D341Med (cell line): ENCODE measurements at regions not wholly inside any gene's neighbourhood (a gene's known extent, or its start where the extent isn't known, plus 50 kb on each side); places are given as distances from the start of the nearest gene placed in this dataset.

Source experiments
- DNase-seq: peaks from one replicate; pipeline ENCODE4 v3.0.0; 2012; ENCODE audit warnings: low spot score

DNA sequence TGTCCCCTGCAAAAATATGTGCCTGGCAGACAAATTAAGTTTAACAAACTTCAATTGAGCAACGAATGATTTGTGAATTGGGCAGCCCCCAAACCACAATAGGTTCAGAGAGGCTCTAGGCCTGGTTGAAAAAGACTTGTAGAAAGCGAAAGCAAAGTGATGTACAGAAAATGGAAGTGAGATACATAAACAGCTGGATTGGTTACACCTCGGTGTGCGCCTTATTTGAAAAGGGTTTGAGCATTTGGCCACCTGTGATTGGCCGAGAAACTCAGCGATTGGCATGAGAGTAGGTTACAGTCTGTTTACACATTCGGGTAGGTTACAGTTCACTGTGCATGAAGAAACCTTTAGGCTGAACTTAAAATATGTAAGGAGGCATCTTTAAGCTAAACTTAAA, 136.9 kb downstream of the CD83 start:
- no peak for DNase-seq

GRCh38 chr6:14255916-14256315, 138.3 kb downstream of the CD83 start:
- no peak for DNase-seq

- no peak for DNase-seq
Measured at GRCh38 chr6:14258117-14258516, 140.5 kb downstream of the CD83 start.

DNA sequence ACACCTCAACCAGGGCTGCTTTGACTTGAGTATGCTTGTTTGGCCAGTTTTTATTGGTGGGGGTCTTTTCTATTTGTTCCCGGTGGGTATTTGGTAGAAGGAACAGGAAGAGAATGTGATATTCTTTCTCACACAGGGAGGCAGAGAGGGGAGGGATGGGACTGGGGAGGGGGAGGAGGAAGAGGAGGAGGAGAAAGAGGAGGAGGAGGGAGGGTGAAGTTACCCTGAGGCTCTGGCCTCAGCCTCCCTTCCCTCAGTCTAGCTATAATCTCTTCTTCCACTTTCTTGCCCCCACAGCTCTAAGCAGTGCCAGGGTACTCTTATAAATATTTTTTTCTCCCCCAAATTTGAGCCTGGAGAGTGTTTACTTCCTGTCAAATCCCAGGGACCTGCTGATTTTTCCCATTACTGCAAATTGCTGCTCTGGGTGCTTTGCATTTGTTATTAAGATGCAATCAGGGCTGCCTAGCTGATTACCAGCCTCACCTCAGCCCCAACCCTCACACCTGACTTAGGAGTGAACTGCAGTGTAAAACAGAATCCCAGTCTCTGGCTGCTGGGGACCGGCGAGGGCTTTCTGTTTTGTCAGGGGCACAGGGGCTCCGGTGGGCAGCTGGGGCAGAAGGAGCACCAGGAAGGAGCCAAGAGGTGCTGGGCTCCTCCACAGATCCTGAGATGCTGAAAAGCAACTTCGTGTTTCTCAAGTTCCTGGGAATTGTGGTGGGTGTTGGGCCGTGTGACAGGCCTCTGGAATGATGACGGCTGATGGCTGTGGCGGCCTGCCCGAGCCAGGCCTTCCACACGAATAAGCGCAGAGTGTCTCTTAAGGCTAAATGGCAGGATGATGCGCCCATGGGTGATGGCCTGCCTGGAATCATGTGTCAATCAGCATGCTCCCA, 141.4 kb downstream of the CD83 start:
- DNase-seq = no peak

DNA sequence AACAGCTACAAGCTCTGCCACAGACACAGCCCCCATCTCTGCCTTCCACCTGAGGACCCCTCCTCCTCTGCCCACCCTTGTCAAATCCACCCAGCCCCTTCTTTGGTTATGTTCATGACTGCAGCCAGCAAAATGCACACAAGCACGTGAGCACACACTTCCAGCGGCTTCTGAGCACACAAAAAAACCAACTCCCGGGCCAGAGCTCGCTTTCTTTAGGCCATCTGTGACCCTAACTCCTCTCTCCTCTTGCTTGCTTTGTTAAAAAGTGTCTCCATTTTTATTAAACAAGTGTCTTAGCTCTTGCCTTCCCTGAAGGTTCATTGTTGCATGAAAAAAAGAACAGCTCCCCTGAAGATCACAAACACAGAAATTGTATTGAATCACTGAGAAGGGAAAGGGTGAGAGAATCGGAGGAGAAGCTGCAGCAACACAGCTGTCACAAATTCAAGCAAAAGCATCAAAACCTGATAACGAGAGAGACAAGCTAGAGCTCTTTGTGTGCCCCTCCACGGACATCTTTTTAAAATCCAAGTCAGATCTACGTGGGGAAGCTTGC, 142.1 kb downstream of the CD83 start:
- no peak for DNase-seq

DNA sequence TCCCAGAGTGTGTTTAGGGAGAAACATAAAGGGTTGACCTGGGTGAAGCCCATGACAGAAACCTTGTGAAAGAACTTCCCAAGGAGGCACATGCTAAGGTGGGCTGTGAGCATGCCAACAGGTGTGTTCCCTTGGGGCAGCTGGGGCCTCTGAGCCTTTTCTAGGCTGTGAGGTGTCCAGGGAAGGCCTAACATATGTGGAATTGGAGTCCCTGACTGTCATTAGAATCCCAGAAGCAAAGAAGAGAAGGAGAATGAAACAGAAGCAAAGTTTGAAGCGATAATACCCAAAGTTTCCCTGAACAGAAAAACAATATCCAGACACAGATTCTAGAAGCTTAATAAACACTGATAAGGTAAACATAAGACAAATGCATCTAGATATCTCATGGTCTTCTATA, 143.3 kb downstream of the CD83 start:
- DNase-seq = no peak

- DNase-seq = no peak
Measured at GRCh38 chr6:14263881-14264424, 146.4 kb downstream of the CD83 start.

DNA sequence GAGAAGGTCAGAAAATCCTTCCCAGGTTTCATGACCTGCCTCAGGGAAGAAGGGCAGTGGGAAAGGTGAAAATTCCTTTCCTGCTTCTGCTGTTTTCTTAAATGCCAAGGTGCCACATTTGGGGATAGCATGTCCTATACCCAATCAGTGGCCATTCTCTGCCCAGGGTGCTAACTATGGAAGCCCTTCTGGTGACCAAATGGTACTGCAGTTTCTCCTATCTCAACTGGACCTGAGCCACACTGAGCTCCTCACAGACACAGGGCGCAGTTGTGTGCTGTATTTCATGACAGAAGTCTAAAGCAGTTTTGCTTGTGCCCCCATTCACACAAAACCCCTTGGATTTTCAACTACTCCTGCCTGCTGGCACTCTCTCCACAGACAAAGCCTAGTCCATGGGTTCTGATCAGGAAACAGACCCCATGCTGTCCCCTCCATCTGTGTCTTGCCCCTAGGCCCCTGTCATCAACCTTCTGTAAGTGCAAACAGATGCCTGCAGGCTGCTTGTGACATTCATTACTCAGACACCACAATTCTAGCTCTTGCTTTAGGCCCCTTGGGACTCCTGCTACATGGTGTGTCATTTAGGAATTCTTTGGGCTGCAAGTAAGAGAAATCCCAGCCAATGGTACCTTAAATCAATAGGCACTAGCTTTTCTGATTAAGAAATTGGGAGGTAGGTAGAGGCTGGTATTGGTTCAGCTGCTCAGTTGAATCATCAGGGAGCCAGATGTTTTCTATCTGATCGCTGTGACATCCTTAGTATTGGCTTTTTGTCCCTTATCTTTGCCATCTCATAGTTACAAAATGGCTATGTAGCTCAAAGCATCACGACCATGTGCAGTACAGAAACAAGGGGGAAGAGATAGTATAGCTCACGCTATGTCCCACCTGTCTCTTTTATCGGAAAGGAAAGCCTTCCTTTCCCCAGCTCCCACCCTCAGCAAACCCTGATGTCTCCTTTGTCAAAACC, 147.8 kb downstream of the CD83 start:
- no peak for DNase-seq

DNA sequence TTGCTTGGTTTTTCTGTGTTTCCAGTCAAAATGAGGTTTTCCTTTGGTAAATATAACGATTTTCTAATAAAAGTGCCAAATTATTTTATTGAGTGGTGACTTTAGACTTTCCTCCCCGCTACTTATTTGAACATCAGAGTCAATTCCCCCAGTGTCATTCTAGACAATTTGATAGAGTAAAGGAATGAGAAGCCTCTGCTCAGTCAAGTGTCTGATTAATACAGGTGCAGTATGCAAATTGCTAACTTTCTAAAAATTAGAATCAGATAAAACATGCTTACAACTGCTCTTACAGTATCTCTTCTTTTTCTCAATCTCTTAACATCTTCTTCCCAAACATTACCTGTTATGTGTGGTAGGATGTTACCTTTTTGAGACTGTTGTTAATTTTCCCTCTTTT, 148.7 kb downstream of the CD83 start:
- DNase-seq = no peak

GRCh38 chr6:14267885-14268660, 150.5 kb downstream of the CD83 start:
- no peak for DNase-seq

DNA sequence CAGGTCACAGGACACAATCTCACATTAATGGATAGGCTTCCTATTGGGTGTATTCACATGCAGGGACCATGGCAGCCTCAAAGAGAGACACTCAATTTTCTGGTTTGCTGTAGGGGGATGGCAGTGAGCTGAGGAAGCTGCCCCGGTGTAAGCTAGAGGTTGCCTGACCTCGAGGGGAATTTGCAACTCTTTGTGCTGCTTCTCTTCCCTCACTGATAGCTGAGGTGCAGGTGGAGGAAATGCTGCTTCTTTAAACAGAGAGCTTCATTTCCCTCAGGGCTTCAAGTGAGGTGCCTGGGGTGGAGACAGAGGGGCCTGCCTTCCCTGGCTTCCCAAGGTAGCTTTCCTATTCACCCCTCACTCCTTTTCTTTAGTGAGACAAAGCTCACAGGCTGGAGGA, 151.9 kb downstream of the CD83 start:
- DNase-seq = no peak

DNA sequence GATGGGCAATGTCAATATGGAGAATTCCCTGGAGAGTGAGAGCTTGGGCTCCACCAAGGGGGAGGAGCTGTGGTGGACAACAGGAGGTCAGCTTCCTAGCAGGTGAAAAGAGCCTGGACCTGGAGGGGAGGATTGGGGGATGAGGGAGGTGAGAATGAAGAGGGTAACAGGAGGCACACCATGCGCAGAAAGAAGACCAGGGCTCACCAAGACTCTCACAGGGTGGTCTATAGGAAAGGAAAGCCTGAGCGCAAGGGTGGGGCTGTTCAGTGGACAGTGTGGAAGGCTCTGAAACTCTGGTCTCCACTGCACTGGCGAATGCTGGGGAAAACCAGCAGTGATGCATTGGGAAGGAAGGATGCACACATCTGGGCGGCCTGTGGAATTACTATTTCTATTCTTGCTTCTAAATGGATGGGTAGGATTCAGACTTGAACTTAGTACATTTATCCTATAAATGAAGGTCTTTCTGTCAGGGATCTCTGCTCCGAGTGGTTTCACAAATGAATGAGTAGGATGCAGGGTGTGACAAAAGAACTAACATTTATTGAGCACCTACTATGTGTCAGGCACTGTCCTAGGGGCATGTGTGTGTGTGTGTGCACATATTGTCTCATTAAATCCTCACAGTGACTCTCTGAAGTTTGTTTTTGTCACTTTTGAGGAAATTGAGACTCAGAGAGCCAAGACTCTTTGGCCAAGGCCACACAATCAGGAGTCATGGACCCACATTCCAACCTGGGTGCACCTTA, 152.7 kb downstream of the CD83 start:
- DNase-seq = no peak

- DNase-seq = no peak
Measured at GRCh38 chr6:14270925-14271788, 153.6 kb downstream of the CD83 start.

GRCh38 chr6:14271789-14272736, 154.5 kb downstream of the CD83 start:
- DNase-seq = no peak

- no peak for DNase-seq
Measured at GRCh38 chr6:14272737-14273085, 155.1 kb downstream of the CD83 start.

- DNase-seq = no peak
Measured at GRCh38 chr6:14273191-14273590, 155.6 kb downstream of the CD83 start.

GRCh38 chr6:14274016-14274415, 156.4 kb downstream of the CD83 start:
- no peak for DNase-seq
